ENCODE measurements at regions not wholly inside any gene's neighbourhood (a gene's known extent, or its start where the extent isn't known, plus 50 kb on each side); places are given as distances from the start of the nearest gene placed in this dataset.

GRCh38 chr2:228860601-228861285 is 410.3 kb downstream of the PID1 start:
- no peak for FAIRE-seq

GRCh38 chr2:228853151-228853550 is 417.9 kb downstream of the PID1 start:
- no peak for FAIRE-seq

GRCh38 chr2:228848638-228849037 is 422.4 kb downstream of the PID1 start:
- FAIRE-seq: no peak

GRCh38 chr2:228847684-228848083 is 423.4 kb downstream of the PID1 start:
- FAIRE-seq: no peak

- FAIRE-seq: no peak
Observed at GRCh38 chr2:228846161-228846560, 424.9 kb downstream of the PID1 start.

- no peak for FAIRE-seq
Observed at GRCh38 chr2:228845162-228845925, 425.7 kb downstream of the PID1 start.

- FAIRE-seq: no peak
Observed at GRCh38 chr2:228841877-228842276, 429.2 kb downstream of the PID1 start.

- no peak for FAIRE-seq
Observed at GRCh38 chr2:228841475-228841874, 429.6 kb downstream of the PID1 start.

- no peak for FAIRE-seq
Observed at GRCh38 chr2:228840743-228841114, 430.4 kb downstream of the PID1 start.

- no peak for FAIRE-seq
Observed at GRCh38 chr2:228840113-228840742, 430.9 kb downstream of the PID1 start.

- FAIRE-seq: no peak
Observed at GRCh38 chr2:228839421-228839876, 431.6 kb downstream of the PID1 start.

GRCh38 chr2:228838819-228839218 is 432.3 kb downstream of the PID1 start:
- no peak for FAIRE-seq

- no peak for FAIRE-seq
Observed at GRCh38 chr2:228828397-228828796, 442.7 kb downstream of the PID1 start.

GRCh38 chr2:228827056-228827700 is 443.9 kb downstream of the PID1 start:
- no peak for FAIRE-seq

GRCh38 chr2:228819701-228820100 is 451.4 kb downstream of the PID1 start:
- no peak for FAIRE-seq

- FAIRE-seq: no peak
Observed at GRCh38 chr2:228802181-228803071, 468.7 kb downstream of the PID1 start.

GRCh38 chr2:228801451-228801850 is 469.6 kb downstream of the PID1 start:
- FAIRE-seq: no peak

GRCh38 chr2:228799208-228799588 is 471.9 kb downstream of the PID1 start:
- no peak for FAIRE-seq

- no peak for FAIRE-seq
Observed at GRCh38 chr2:228798458-228799207, 472.5 kb downstream of the PID1 start.

- FAIRE-seq: no peak
Observed at GRCh38 chr2:228796386-228796785, 474.7 kb downstream of the PID1 start.

GRCh38 chr2:228793116-228793515 is 478.0 kb downstream of the PID1 start:
- no peak for FAIRE-seq

- no peak for FAIRE-seq
Observed at GRCh38 chr2:228786901-228787300, 484.2 kb downstream of the PID1 start.

Measured in G401.6 (cell line).